Dendritic cell treated with granulocyte-macrophage colony-stimulating factor and Interleukin-4, amounts not matched to agents 40 ng/mL and 50 ng/mL, for 4 days (primary cell): ENCODE measurements at regions not wholly inside any gene's neighbourhood (a gene's known extent, or its start where the extent isn't known, plus 50 kb on each side); places are given as distances from the start of the nearest gene placed in this dataset.
A peak's percentile ranks its signal among the peaks of the same experiment; 100 is the strongest.

ENCODE experiments used
- H3K27ac Mint-ChIP-seq: one replicate; pipeline ENCODE4 v1.8.0; 2022; ENCODE audit warnings: mild to moderate bottlenecking, mixed read lengths
- H3K27me3 Mint-ChIP-seq: one replicate; pipeline ENCODE4 v1.8.0; 2022; ENCODE audit warnings: mild to moderate bottlenecking, mixed read lengths
- H3K36me3 Mint-ChIP-seq: one replicate; pipeline ENCODE4 v1.8.0; 2022; ENCODE audit warnings: low read depth, mixed read lengths
- H3K4me1 Mint-ChIP-seq: one replicate; pipeline ENCODE4 v1.8.0; 2022; ENCODE audit warnings: low read depth, mixed read lengths
- H3K4me3 Mint-ChIP-seq: one replicate; pipeline ENCODE4 v1.8.0; 2022; ENCODE audit warnings: mild to moderate bottlenecking, moderate library complexity, mixed read lengths
- H3K9me3 Mint-ChIP-seq: one replicate; pipeline ENCODE4 v1.8.0; 2022; ENCODE audit warnings: mixed read lengths
- intact Hi-C: fragments of 100-400 bp; cut with micrococcal nuclease; formaldehyde crosslinking; loops from one replicate; pipeline ENCODE4 v1.15.0; 2022

- H3K9me3 Mint-ChIP-seq: no peaks in the 10 kb centered on the region
- intact Hi-C loops: no loop called here
Observed at GRCh38 chr16:79312502-79312901, 288.0 kb downstream of the MAF start.

GRCh38 chr16:79310710-79311109 lies 289.8 kb downstream of the MAF start:
- Mint-ChIP-seq H3K4me3 (no peak overlapping the region), H3K4me1 (peaks cover 85% of the 10 kb centered on the region), H3K27me3 (peaks cover 16% of the 10 kb centered on the region), H3K9me3 (no peaks in the 10 kb centered on the region), H3K36me3 (no peaks in the 10 kb centered on the region), H3K27ac (peak overlapping the region; percentile 60)
- intact Hi-C loops: no loop called here

More at GRCh38 chr16:79312502-79312901, 288.0 kb downstream of the MAF start:
- peaks cover 87% of the 10 kb centered on the region for H3K4me1 Mint-ChIP-seq
- no peak overlapping the region for H3K4me3 Mint-ChIP-seq
- peak overlapping the region; percentile 85 for H3K27ac Mint-ChIP-seq
- peaks cover 16% of the 10 kb centered on the region for H3K27me3 Mint-ChIP-seq
- no peaks in the 10 kb centered on the region for H3K36me3 Mint-ChIP-seq

DNA sequence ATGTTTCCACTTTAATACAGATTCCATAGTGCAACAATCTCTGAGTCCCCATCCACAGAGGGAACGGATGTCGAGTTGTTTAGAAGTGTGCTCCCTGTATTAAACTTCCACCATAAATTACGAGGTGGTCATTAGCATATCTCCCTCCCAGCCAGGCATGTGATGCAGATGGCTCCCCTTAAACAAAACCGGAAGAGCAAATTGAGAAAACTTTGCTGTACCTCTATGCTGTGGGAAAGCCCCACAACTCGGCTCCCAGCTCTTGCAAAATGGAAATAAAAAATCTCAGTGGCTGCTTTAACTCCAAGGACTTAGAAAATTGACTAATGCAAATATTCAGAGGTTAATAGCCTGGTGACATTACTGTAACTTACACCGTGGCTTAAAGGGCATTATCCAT lies 290.9 kb downstream of the MAF start:
- intact Hi-C loops: no loop called here
- peaks cover 22% of the 10 kb centered on the region for H3K27me3 Mint-ChIP-seq
- no peak overlapping the region for H3K4me3 Mint-ChIP-seq
- H3K4me1 Mint-ChIP-seq: peaks cover 84% of the 10 kb centered on the region
- no peaks in the 10 kb centered on the region for H3K9me3 Mint-ChIP-seq
- no peak overlapping the region for H3K27ac Mint-ChIP-seq
- H3K36me3 Mint-ChIP-seq: no peaks in the 10 kb centered on the region

DNA sequence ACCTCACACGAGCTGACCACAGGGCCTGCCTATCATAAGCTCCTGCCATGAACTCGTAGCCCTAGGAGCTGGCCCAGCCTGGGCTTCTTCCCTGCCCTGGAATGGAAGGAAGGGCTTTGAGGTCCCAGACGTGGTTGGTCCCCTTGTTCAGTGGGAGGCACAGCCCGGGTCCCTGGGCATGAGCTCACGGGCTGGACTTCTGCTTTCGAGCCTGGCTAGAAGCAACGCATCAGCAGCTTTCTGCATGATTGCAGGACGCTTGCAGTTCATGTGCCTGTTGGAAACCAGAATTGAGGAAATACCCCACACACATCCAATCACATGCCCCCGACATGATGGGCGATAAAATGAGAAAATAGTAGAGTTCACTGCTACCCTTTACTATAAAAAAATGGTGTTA lies 293.3 kb downstream of the MAF start:
- H3K27ac Mint-ChIP-seq: peak overlapping the region; percentile 77
- intact Hi-C loops: loop anchor here (1.0 kb wide), 1 partner anchor 9 kb away; no protein-coding TSS in a partner anchor
- no peaks in the 10 kb centered on the region for H3K9me3 Mint-ChIP-seq
- H3K36me3 Mint-ChIP-seq: no peaks in the 10 kb centered on the region
- H3K4me3 Mint-ChIP-seq: no peak overlapping the region
- H3K27me3 Mint-ChIP-seq: peaks cover 28% of the 10 kb centered on the region
- peaks cover 84% of the 10 kb centered on the region for H3K4me1 Mint-ChIP-seq

- Mint-ChIP-seq H3K27ac (peak overlapping the region; percentile 58), H3K4me1 (peaks cover 63% of the 10 kb centered on the region), H3K4me3 (no peak overlapping the region), H3K27me3 (peaks cover 21% of the 10 kb centered on the region), H3K36me3 (no peaks in the 10 kb centered on the region), H3K9me3 (no peaks in the 10 kb centered on the region)
- intact Hi-C loops: no loop called here
Observed at GRCh38 chr16:79305074-79305473, 295.5 kb downstream of the MAF start.

GRCh38 chr16:79303959-79304387 lies 296.6 kb downstream of the MAF start:
- H3K36me3 Mint-ChIP-seq: no peaks in the 10 kb centered on the region
- intact Hi-C loops: no loop called here

DNA sequence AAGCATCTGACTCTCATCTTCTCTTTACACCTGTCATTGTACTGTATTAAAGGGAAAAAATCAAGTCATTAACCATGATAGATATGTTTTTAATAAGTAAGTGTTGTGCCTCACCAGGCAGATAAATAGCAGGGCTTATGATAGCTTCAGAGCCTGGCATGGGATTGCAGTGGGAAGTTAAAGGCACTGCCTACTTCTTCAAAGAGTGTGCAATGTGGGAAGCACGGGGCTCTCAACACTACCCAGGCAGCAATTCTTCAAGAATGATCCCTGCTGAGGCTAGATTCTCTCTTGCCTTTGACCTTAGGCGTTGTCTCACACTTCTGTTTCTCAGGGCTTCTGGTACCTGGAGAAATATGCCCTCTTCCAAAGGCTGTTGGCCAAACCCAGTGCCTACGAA lies 297.3 kb downstream of the MAF start:
- Mint-ChIP-seq H3K4me1 (peaks cover 64% of the 10 kb centered on the region), H3K27ac (no peak overlapping the region), H3K36me3 (no peaks in the 10 kb centered on the region), H3K27me3 (peaks cover 23% of the 10 kb centered on the region), H3K9me3 (no peaks in the 10 kb centered on the region), H3K4me3 (no peak overlapping the region)
- intact Hi-C loops: no loop called here

More at GRCh38 chr16:79303959-79304387, 296.6 kb downstream of the MAF start:
- H3K27me3 Mint-ChIP-seq: peaks cover 19% of the 10 kb centered on the region
- H3K27ac Mint-ChIP-seq: no peak overlapping the region
- H3K4me1 Mint-ChIP-seq: peaks cover 58% of the 10 kb centered on the region
- no peak overlapping the region for H3K4me3 Mint-ChIP-seq
- no peaks in the 10 kb centered on the region for H3K9me3 Mint-ChIP-seq

GRCh38 chr16:79302731-79303130 lies 297.8 kb downstream of the MAF start:
- Mint-ChIP-seq H3K36me3 (no peaks in the 10 kb centered on the region), H3K4me1 (peaks cover 64% of the 10 kb centered on the region), H3K27me3 (peaks cover 23% of the 10 kb centered on the region), H3K9me3 (no peaks in the 10 kb centered on the region), H3K27ac (no peak overlapping the region), H3K4me3 (no peak overlapping the region)
- intact Hi-C loops: no loop called here

GRCh38 chr16:79301051-79301450 lies 299.5 kb downstream of the MAF start:
- Mint-ChIP-seq H3K4me3 (no peak overlapping the region), H3K27ac (no peak overlapping the region), H3K36me3 (no peaks in the 10 kb centered on the region), H3K9me3 (no peaks in the 10 kb centered on the region), H3K4me1 (peaks cover 62% of the 10 kb centered on the region), H3K27me3 (peaks cover 24% of the 10 kb centered on the region)
- intact Hi-C loops: no loop called here

- intact Hi-C loops: no loop called here
- Mint-ChIP-seq H3K9me3 (no peaks in the 10 kb centered on the region), H3K27me3 (peaks cover 19% of the 10 kb centered on the region), H3K27ac (peak overlapping the region; percentile 43), H3K4me3 (no peak overlapping the region), H3K36me3 (no peaks in the 10 kb centered on the region), H3K4me1 (peaks cover 60% of the 10 kb centered on the region)
Observed at GRCh38 chr16:79298894-79299799, 301.4 kb downstream of the MAF start.

GRCh38 chr16:79298476-79298875 lies 302.1 kb downstream of the MAF start:
- peak overlapping the region; percentile 43 for H3K27ac Mint-ChIP-seq
- H3K27me3 Mint-ChIP-seq: peaks cover 19% of the 10 kb centered on the region
- no peaks in the 10 kb centered on the region for H3K36me3 Mint-ChIP-seq
- H3K4me3 Mint-ChIP-seq: no peak overlapping the region
- H3K9me3 Mint-ChIP-seq: no peaks in the 10 kb centered on the region
- intact Hi-C loops: no loop called here
- H3K4me1 Mint-ChIP-seq: peaks cover 60% of the 10 kb centered on the region

DNA sequence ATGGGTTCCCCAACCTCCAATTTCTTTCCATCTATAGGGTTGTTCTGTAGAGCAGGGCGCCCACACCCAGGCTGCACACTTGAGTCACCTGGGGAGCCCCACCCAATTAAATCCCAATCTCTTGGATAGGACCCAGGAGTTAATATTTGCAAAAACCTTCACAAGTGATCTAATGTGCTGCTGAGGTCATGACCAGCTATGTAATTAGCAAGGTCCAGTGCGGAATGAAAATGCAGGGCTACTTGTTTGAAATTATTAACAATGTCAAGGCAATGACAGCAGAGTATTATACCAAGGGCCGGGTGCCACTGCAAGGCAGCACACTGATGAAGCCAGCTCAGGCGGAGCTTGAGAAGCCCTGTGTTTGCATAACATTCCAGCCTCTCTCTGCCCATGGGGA lies 302.7 kb downstream of the MAF start:
- Mint-ChIP-seq H3K4me1 (peaks cover 59% of the 10 kb centered on the region), H3K36me3 (no peaks in the 10 kb centered on the region), H3K9me3 (no peaks in the 10 kb centered on the region), H3K27me3 (peaks cover 17% of the 10 kb centered on the region), H3K4me3 (no peak overlapping the region), H3K27ac (no peak overlapping the region)
- intact Hi-C loops: no loop called here

DNA sequence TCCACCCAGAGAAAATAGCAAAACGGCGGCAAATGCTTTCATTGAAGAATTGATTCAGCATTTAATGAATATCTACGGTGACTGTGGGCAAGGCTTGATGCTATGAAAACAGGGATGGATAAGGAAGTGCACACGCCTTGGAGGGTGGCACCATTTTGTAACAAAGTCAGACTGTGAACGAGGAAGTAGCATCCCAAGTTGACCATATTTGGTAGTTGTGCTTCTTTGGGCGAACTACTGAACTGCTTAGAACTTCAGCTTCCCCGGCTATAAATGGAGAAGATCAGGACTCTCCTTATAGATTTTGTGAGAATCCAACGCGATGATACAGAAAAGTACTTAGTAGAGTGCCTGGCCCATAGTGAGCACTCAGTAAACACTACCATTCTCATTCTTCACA lies 303.2 kb downstream of the MAF start:
- Mint-ChIP-seq H3K9me3 (no peaks in the 10 kb centered on the region), H3K27ac (no peak overlapping the region), H3K4me1 (peaks cover 54% of the 10 kb centered on the region), H3K36me3 (no peaks in the 10 kb centered on the region), H3K4me3 (no peak overlapping the region), H3K27me3 (peaks cover 12% of the 10 kb centered on the region)
- intact Hi-C loops: no loop called here

- no peaks in the 10 kb centered on the region for H3K36me3 Mint-ChIP-seq
- H3K27me3 Mint-ChIP-seq: peaks cover 11% of the 10 kb centered on the region
- intact Hi-C loops: no loop called here
- H3K4me1 Mint-ChIP-seq: peaks cover 54% of the 10 kb centered on the region
- no peak overlapping the region for H3K4me3 Mint-ChIP-seq
- peak overlapping the region; percentile 51 for H3K27ac Mint-ChIP-seq
- H3K9me3 Mint-ChIP-seq: no peaks in the 10 kb centered on the region
Observed at GRCh38 chr16:79296491-79296890, 304.0 kb downstream of the MAF start.
